HG02981 (cell line): ENCODE measurements at regions not wholly inside any gene's neighbourhood (a gene's known extent, or its start where the extent isn't known, plus 50 kb on each side); places are given as distances from the start of the nearest gene placed in this dataset.
"Not testable (repeated sequence)": the region's sequence is repeated elsewhere in the genome, so short reads cannot be mapped to it uniquely, and the experiment has no call there.

Source experiments
- ATAC-seq: cut with Tn5 transposase; IDR thresholded peaks from one replicate; pipeline ENCODE4 v1.9.1; 2021; ENCODE audit warnings: mild to moderate bottlenecking, moderate library complexity; ENCODE audit not compliant: unreplicated experiment

DNA sequence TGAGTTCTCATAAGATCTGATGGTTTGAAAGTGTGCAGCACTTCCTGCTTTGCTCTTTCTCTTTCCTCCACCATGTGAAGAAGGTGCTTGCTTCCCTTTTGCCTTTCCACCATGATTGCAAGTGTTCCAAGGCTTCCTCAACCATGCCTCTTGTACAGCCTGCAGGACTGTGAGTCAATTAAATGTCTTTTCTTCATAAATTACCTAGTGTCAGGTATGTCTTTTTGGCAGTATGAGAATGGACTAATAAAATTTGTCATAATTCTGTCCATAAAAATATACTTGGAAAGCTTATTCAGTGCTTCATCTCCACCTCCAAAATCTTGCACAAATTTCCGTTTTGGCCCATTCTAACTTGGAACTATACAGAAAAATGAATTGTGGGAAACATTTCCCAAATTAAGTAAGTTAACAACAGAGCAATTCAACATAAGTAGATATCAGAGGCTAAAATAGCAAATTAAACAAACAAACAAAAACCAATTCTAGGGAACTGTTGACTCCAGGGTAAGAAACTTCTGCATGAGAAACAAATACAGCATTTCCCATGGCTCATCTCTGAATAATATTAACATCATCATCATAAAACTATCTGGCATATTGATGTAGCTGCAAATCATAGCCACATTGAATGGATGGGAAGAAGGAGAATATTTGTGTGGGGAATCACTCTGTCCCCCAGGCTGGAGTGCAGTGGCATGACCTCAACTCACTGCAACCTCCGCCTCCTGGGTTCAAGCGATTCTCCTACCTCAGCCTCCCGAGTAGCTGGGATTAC lies 459.5 kb upstream of the FAR2 start:
- ATAC-seq, result no peak

DNA sequence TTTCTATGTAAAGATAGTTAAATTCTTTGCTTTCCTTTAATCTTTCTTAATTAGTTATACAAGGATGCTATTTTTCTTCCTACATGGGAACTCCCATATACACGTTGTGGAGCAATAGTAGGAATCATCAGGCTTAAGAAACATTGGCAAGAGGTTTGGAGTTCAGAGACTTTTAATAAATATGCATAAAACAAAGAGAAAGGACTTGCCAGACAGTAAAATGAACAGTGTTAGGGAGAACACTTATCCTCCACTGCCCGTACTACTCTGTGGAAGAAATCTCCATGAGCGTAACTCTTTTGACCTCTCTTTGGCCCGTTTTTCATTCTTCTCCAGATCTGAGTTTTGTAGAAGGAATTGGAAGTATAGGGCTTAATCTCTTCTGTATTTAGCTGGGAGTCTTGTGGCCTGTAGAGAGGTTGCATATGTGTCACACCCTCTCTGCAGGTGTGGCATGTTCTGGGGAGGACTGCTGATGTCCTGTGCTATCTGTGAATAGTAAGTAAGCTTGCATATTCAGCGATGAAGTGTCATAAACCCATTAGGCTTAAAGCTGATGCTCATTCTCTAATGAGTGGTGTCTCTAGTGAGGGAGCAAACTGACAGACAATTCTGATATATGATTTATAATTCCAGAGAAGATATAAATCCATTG lies 455.4 kb upstream of the FAR2 start:
- no peak for ATAC-seq

DNA sequence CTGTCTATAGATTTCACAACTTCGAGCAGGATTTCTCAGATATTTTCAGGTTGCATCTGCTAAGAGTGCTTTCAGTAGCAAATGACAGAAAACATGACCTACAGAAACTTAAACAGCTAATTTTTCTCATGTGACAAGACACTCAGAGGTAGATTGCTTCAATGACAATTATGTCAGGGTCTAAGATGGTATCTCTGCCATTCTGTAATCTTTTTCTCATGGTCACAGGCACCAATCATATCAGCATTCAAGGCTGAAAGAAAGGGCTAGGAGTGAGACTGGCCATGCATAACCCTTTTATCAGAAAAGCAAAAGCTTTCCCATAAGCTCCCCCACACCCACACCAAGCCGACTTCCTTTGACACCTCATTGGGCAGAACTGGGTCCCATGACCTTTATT lies 450.5 kb upstream of the FAR2 start:
- ATAC-seq, result no peak

DNA sequence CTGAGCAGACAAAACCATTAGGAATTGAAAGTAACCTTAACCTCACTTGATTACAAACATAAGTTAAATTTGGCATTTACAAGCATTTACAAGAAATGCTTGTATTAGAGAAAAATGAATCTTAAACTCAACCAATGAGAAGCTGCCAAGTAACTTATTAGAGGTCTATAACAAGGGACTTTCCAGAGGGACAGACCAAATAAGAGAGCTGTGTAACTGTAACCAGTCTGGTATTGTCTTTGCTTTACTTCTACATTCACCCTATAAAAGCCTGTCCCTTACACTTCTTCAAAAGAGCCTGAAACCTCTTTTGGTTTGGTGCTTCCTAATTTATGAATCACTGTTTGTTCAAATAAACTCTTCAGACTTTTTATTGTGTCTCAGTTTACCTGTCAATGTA lies 450.0 kb upstream of the FAR2 start:
- no peak for ATAC-seq

DNA sequence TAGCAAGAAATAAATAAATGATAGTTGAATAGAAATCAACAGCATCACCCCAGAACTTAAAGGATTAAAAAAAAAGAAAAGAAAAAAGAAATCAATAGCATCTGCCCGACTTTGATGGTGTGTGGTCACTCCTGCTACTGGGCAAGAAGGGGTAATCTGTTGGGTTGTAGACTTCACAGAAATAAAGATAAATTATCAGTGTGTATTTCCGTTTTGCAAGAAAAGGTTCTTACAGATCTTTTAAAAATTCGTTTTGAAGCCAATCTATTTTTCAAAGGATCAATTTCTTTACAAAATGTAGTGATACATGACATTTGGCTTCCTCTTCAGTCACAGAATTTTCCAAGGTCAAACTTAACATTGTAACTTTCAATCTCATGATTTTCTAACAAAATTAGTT lies 448.9 kb upstream of the FAR2 start:
- no peak for ATAC-seq

DNA sequence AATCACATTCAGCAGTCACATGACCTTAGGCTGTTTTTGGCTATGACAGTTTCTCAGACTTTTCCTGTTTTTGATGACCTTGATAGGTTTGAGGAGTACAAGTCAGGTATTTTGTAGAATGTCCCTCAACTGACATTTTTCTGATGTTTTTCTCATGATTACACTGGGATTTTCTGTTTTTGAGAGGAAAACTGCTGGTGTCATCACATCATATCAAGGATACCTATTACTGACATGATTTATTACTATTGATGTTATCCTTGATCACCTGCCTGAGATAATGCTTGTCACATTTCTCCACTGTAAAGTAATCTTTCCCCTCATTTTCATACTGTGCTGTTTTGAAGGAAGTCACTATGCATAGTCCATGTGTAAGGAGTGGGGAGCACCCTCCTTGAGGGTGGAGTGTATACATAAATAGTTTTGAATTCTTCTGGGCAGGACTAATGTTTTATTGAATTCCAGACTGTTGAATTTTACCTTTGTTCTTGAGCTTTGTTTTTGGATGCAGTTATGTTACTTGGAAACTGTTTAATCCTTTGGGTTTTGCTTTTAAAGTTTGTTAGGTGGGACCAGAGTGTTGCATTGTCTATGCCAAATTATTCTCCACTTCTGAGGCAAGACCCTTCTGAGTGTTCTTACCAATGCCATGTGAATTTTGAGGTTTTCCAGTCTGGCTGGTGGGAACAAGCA lies 444.5 kb upstream of the FAR2 start:
- ATAC-seq, result no peak

DNA sequence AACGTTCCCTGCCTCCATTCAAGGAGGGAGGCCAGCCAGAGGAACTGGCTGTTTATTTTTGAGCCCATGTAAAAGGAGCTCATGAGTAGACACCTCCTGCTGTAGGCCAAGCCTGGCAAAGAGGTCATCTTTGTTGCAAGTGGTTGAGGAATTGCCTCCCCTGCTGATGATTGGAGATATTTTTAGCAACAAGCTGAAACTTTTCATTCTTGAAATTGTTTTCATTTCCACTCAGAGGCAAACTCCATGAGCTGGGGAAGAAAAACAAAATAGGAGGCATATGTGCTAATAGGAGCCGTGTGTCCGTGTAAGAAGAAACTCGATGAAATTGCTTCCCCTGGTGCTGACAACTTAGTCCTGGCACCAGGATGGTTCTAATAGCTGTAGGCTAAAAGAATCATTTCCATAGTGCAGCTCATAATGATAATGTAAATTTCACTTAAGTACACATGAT lies 440.1 kb upstream of the FAR2 start:
- ATAC-seq, result no peak

DNA sequence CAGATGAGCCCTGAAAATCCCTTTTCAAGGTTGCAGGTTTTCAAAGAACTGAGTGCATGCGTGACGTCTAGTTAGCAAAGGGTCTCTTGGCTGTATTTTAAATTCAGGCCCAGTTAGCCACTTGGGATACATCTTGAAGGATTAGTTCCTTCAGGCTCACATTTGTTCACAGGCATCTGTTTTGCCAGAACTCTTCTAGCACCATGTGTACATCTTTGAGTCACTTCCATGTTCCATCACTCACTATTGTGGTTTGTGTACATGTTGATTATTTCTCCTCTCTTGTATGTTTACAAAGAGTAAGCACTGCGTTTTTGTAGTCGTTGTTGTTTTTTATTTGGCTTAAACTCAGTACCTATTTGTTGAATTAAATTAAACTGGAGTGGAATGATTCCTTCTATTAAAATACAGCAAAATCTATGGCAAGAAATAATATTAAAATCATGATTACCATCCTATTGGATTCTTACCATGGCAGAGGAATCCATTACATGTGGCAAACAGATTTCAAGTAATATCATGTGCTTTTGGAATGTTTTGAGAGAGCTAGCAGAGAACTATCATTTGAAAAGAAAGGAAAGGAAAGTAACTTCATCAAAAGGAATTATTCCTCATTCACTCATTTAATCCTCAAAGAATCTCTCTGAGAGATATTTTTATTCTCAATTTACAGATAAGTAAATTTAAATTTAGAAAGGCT lies 438.9 kb upstream of the FAR2 start:
- ATAC-seq, result no peak

DNA sequence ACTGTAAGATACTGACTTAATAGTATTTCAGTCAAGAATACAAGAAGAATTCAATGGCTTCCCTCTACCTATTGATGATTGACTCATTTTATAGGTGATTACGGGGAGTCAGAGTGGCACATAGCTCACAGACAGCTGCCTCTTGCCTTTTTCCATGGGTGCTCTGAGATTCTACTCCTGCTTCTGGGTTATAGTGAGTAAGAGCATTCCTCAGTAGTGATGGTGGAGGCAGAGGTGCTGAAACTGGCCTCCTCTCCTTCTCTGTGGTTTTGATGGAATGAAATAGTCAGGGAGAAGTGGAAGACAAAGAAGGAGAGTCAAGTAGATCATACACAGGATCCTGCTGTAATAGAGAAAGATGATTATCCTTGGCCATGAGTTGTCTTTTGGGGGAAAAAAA lies 438.2 kb upstream of the FAR2 start:
- ATAC-seq, result no peak

DNA sequence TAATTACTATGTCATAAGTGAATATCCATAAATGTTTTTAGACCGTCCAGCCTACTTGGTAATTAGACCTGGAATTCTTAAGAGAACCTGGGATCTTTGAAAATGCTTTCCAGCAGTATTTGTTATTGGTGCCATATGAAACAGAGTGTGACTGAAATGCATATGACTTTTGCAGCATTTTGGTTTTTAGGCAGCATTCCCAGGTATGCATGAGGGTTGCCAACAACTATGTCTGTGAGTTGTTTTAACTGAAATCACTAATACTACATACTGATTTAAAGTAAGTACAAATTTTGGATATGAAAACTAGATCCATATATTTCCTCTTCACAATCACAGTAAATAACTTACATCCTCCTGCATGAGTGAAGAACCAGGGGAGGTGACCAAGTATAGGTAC lies 437.7 kb upstream of the FAR2 start:
- no peak for ATAC-seq

DNA sequence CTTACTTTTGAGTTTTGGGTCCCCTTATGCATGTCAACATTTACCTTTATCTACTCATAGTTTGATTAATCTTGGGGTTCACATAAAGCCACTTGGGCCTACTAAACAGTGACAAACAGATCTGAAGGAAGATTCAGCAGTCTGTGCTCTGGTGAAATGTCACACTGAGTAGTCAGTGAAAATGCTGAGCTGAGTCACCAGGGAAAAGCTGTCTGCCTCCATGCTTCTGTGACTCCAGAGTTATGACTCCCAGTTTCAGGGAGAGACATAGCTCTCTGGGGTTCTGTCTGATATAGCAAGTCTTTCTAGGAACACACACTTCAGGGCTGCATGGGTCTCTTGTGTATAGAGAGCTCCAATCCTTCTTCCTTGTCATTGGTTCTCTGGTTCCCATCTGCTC lies 406.3 kb upstream of the FAR2 start:
- no peak for ATAC-seq

DNA sequence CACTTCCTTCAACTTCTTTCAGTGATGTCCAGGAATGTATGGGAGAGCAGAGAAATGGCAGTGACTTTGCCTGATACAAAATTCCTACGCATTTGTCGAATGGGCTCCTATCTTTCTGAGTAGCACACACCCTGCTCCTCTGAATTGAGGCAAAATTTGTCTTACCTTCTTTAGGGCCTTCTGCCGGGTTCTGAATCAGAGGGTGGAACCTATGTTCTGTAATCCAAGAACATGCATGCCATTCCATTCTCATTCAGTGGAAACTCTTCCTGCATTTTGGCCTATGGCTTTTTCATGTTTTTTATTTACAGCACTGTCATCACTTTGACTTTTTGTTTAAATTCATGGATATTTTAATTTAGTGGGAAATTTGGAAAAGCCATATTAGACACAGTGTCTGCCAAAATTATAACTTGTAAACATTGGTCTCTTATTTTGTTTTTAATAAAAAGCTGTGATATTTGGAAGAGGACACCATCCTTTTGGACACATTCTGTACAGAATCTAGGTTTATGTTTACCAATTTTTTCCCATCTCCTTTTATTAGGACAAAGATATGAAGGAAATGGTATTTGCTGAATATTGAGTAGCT lies 402.2 kb upstream of the FAR2 start:
- no peak for ATAC-seq

DNA sequence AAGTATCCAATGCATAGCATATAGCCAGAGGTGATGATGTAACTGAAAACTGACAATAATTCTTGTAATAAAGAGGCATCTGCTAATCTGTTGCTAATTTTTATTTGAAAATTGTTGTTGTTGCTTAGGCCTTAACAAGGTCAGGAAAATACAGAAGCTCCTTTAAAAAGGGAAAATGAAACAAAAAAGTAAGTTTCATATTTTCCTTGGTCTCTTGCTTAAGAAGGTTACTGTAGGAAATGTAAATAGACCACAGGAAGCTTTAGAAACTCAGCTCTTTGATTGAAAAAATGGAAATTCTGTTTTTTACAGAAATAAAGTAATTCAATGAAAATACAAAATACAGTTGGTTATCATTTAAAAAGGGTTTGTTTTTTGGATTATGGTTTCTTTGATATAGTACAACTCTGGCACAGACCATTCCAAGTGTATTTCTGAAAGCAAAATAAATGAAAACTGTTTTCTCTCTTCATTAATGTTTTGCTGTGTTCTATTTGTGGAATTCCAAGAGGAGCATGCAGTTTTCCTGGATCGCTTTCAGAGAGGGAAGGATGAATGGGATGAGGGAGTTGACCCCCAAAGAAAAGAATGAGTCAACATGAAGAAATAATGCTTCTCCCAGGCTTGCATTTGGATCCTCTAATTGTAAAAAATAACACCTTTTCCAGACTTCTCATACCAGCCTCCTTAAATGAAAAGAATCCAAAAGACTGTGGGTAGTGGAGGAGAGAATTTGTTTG lies 398.0 kb upstream of the FAR2 start:
- no peak for ATAC-seq

DNA sequence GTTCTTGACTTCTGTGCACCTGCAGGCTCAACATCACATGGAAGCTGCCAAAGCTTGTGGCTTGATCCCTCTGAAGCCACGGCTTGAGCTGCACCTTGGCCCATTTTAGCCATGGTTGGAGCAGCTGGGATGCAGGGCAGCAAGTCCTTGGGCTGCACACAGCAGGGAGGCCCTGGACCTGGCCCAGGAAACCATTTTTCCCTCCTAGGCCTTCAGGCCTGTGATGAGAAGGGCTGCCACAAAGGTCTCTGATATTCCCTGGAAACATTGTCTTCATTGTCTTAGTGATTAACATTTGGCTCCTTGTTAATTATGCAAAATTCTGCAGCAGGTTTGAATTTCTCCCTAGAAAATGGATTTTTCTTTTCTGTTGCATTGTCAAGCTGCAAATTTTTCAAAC lies 394.1 kb upstream of the FAR2 start:
- no peak for ATAC-seq

DNA sequence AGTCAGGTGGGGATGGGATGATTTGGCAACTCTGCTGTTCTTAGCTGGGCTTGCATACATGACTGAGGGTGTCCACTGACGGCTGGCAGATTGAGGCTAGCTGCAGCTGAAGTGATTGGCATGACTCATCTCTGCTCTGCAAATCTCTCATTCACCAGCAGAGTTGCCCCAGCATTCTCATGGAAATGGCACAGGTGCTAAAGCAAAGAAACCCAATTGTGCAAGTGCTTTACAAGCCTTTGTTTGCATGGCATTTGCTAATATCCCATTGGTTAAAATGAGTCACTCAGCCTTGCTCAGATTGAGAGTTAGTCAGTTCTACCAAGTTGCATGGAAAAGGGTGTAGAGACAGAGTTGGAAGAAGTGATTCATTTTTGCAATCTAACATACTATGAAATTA lies 389.7 kb upstream of the FAR2 start:
- ATAC-seq, result no peak

DNA sequence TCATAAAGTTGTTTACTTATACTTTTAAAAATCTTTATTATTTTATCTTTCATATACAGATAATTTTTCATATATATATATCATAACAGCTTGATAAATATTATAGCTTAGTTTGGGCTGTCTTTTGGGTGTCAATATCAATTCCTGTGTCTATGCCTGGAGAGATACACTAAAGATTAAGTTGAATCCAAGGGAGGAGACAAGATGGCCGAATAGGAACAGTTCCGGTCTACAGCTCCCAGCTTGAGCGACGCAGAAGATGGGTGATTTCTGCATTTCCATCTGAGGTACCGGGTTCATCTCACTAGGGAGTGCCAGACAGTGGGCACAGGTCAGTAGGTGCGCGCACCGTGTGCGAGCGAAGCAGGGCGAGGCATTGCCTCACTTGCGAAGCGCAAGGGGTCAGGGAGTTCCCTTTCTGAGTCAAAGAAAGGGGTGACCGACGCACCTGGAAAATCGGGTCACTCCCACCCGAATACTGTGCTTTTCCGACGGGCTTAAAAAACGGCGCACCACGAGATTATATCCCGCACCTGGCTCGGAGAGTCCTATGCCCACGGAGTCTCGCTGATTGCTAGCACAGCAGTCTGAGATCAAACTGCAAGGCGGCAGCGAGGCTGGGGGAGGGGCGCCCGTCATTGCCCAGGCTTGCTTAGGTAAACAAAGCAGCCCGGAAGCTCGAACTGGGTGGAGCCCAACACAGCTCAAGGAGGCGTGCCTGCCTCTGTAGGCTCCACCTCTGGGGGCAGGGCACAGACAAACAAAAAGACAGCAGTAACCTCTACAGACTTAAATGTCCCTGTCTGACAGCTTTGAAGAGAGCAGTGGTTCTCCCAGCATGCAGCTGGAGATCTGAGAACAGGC lies 388.8 kb upstream of the FAR2 start:
- not testable (repeated sequence) for ATAC-seq

DNA sequence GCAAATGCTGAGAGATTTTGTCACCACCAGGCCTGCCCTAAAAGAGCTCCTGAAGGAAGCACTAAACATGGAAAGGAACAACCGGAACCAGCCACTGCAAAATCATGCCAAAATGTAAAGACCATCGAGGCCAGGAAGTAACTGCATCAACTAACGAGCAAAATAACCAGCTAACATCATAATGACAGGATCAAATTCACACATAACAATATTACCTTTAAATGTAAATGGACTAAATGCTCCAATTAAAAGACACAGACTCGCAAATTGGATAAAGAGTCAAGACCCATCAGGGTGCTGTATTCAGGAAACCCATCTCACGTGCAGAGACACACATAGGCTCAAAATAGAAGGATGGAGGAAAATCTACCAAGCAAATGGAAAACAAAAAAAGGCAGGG lies 387.2 kb upstream of the FAR2 start:
- not testable (repeated sequence) for ATAC-seq

DNA sequence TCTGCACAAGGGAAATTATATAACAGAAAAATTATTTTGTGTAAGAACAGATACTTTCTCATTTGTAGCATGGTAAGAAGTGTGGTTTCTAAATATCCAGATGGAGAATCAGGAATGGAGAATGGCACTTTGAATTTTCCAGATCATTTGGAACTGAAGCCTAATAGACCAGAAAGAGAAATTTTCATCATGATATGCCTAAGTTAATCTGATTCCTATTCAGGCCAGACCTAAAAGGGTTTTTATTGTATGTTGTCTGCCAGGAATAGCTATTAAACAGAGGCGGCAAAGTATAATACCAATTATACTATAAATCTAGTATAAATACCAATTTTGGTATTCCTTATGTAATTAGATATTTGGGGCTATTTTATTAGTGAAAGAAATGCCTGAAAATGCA lies 382.7 kb upstream of the FAR2 start:
- no peak for ATAC-seq

DNA sequence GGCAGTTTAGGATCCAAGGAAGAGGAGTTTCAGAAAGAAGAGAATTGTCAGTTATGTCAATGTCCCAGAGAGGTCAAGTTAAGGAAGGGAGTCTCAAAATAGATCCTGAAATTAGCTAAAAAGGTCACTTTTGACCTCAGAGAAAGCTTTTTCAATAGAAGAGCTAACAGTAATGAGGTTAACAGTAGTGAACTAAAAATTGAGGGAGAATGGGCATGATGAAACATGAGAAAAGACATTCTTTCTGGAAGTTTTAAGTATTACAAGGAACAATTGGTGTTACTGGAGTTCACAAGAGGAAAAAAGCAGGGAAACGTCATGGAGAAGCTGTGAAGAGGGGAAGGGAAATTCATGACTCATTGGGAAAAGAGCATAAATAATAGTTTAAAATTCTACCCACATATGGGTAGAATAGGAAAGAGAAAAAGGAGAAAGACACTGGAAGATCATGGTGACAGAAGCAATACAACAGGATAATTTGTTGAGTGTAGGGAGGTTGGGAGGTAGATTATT lies 381.2 kb upstream of the FAR2 start:
- no peak for ATAC-seq
